D341Med (cell line): ENCODE measurements at regions not wholly inside any gene's neighbourhood (a gene's known extent, or its start where the extent isn't known, plus 50 kb on each side); places are given as distances from the start of the nearest gene placed in this dataset.

Experiments
- DNase-seq: peaks from one replicate; pipeline ENCODE4 v3.0.0; 2012; ENCODE audit warnings: low spot score

GRCh38 chr2:6667326-6667725 is 198.4 kb downstream of the CMPK2 start:
- DNase-seq = no peak

DNA sequence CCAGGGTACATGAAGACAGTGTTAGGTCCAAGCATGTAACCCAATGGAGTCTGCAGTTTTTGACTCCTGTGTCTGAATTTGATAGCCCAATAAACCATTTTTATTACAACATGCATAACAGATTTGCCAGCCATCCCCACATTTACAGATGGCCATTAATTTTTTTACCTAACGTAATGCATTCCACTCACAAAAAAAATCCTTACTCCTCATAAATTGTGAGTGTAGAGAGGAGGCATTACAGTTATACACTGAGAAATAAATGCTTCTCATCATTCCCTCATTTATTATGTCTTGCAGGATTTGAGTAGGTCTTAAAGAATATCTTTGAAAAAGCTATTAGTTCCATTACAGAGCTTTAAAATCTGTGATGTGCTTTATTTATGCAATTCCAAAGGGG is 193.8 kb downstream of the CMPK2 start:
- no peak for DNase-seq

- DNase-seq = no peak
These were observed 191.3 kb downstream of the CMPK2 start for GRCh38 chr2:6674381-6674780.

DNA sequence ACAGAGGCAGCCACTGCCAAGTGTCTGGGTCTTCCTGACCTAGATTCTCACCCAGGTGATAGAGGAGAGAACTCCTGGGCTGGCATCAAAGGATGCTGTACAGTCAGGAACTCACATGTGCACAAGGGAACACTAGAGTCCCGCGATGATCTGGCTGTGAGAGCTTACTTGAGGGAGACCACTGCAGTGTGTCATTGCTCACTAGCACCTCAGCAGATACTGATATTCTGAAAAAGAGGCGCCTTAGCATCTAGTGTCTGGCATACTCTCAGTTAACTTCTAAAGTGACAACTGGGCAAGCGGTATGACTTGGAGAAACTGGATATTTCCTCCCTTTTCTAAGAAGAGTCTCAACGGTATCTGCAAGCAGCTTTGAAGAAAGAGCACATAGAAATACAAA is 189.9 kb downstream of the CMPK2 start:
- no peak for DNase-seq

- no peak for DNase-seq
These were observed 189.5 kb downstream of the CMPK2 start for GRCh38 chr2:6676241-6676640.

DNA sequence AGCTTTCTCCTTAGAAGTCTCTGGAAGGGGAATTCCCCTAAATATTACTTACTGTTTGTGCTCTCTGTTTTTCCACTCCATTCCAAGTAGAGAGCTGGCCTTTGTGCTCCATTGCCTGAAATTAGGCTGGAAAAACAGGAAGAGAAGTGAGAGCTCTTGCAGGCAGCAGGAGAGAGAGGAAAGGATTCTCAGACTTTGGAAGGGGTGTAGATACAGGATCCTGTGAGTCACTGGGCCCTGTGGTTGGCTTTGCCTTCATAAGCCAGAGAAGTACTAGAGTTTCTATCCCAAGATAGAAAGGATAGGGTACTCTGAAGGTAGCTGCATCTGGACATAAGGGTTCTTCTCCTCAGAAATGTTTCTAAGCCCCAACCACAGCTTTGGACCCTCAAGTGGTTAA is 188.9 kb downstream of the CMPK2 start:
- DNase-seq = no peak

DNA sequence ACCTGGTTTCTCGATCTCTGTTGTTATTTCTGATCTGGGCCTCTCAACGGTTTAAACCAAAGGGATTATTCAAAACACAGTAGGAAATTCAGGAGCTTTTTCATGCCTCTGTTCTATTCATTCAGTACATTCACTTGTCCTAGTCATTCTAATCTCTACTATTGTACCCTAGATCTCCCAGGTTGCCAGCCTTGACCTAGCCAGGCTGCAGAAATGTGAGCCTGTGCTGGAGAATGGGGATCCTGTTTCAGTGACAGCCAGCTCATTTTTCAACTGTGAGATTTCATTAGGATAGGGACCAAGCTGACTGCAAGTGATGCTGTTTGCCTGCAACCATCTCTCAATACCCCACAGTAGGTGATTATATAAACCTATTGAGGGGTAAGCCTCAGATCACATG is 186.2 kb downstream of the CMPK2 start:
- no peak for DNase-seq

GRCh38 chr2:6683516-6683915 is 182.2 kb downstream of the CMPK2 start:
- no peak for DNase-seq

GRCh38 chr2:6685447-6685846 is 180.3 kb downstream of the CMPK2 start:
- DNase-seq = no peak

GRCh38 chr2:6692056-6692455 is 173.7 kb downstream of the CMPK2 start:
- no peak for DNase-seq

- DNase-seq = no peak
These were observed 172.9 kb downstream of the CMPK2 start for GRCh38 chr2:6692819-6693218.

- no peak for DNase-seq
These were observed 171.2 kb downstream of the CMPK2 start for GRCh38 chr2:6694555-6694954.

- DNase-seq = no peak
These were observed 165.4 kb downstream of the CMPK2 start for GRCh38 chr2:6700335-6700734.

DNA sequence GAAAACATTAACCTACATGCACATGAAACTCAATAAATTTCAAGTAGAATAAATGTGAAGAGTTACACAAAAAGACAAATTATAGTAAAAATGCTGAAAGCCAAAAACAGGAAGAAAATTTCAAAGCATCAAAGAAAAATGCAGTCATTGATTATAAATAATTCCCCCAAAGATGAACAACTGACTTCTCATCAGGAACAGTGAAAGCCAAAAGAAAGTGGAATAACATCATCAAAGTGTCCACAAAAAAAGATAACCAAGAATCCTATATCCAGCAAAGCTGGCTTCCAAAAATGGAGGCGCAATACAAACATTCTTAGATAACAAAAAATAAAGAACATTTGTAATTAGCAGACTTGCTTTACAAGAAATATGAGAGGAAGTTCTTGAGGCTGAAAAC is 161.6 kb downstream of the CMPK2 start:
- no peak for DNase-seq

- no peak for DNase-seq
These were observed 144.3 kb downstream of the CMPK2 start for GRCh38 chr2:6721395-6721794.

DNA sequence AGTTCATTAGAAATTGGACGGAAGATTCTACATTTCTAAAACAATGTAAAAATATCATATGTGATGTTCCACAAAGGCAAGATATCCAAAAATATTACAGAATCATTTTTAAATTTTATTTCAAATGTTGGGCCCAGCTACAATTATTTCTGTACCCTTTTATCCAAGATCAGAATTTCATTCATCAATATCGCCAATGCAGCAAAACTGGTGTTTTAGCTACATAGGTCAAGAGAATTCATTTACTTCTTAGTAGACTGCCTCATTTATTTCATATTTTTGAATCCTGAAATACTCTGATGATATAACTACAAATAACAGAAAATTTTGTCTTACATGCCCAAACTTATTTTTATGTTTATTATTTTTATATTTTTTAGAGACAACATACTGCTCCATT is 143.1 kb downstream of the CMPK2 start:
- no peak for DNase-seq

GRCh38 chr2:6723865-6724604 is 141.7 kb downstream of the CMPK2 start:
- no peak for DNase-seq

- DNase-seq = no peak
These were observed 141.0 kb downstream of the CMPK2 start for GRCh38 chr2:6724605-6725140.

- DNase-seq = no peak
These were observed 137.6 kb downstream of the CMPK2 start for GRCh38 chr2:6728156-6728555.

DNA sequence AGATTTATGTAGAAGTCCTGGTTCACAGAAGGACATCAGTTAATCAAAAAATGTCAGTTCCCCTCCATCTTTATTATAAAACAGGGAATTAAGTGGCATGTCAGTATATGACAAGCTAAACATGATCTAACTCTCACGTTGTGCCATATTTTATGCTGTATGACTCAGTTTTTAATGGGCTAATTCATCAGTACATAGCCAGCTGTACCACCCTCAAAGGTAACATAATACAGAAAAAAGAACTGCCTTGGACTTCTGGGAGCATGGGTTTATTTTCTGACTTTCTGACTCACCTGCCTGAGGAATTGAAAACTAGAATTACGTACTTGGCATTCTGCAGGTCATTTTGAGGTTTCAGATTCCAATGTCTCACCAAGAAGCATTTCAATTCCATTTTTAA is 135.7 kb downstream of the CMPK2 start:
- no peak for DNase-seq

- no peak for DNase-seq
These were observed 134.8 kb downstream of the CMPK2 start for GRCh38 chr2:6730649-6731532.

GRCh38 chr2:6739547-6739946 is 126.2 kb downstream of the CMPK2 start:
- no peak for DNase-seq

DNA sequence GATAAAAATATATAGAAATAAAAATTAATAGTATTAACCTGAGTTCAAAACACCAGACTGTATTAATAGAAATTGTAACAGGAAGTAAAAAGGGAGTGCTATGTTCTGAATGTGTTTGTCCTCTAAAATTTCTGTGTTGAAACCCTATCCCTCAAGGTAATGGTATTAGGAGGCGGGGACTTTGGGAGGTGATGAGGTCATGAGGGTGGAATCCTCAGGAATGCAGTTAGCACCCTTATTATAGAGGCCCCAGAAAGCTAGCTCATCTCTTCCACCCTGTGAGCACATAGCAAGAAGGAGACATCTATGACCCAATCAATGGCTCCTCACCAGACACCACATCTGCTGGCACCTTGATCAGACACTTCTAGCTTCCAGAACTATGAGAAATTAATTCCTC is 124.5 kb downstream of the CMPK2 start:
- DNase-seq = no peak
